DND-41 (cell line): ENCODE measurements at regions not wholly inside any gene's neighbourhood (a gene's known extent, or its start where the extent isn't known, plus 50 kb on each side); places are given as distances from the start of the nearest gene placed in this dataset.

ENCODE experiments used
- EZH2 ChIP-seq: IDR thresholded peaks from 3 replicates; pipeline ENCODE4 v1.6.1; 2012; ENCODE audit warnings: borderline replicate concordance, low read depth, mild to moderate bottlenecking, moderate library complexity, low read length, inconsistent platforms; ENCODE audit not compliant: severe bottlenecking
- TF ChIP-seq, protein P1 (sequence below): IDR thresholded peaks from 2 replicates; pipeline ENCODE4 v1.5.1; 2012; ENCODE audit warnings: borderline replicate concordance, low read length, moderate library complexity, mild to moderate bottlenecking; ENCODE audit not compliant: poor library complexity, severe bottlenecking; ENCODE audit errors: extremely low read depth

DNA sequence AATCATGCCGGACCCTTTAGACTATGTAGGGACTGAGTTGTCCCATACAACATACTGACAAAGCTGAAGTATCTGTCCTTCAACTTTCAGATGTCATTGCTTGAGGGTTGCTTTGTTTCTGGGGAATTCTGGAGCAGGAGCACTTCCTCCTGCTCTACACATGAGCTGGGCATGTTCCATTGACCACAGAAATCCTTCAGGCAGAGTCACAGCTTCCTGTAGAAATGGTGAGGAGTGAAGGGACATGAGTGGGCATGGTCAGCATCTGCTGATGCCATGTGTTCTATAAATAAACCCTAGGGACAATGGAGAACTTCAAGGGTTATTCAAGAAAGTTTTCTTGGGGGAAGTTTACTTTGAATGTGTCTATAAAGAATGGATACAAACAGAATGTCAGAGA is 296.6 kb upstream of the FBXL7 start:
- TF ChIP-seq, protein P1, sequence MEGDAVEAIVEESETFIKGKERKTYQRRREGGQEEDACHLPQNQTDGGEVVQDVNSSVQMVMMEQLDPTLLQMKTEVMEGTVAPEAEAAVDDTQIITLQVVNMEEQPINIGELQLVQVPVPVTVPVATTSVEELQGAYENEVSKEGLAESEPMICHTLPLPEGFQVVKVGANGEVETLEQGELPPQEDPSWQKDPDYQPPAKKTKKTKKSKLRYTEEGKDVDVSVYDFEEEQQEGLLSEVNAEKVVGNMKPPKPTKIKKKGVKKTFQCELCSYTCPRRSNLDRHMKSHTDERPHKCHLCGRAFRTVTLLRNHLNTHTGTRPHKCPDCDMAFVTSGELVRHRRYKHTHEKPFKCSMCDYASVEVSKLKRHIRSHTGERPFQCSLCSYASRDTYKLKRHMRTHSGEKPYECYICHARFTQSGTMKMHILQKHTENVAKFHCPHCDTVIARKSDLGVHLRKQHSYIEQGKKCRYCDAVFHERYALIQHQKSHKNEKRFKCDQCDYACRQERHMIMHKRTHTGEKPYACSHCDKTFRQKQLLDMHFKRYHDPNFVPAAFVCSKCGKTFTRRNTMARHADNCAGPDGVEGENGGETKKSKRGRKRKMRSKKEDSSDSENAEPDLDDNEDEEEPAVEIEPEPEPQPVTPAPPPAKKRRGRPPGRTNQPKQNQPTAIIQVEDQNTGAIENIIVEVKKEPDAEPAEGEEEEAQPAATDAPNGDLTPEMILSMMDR = no peak
- TF ChIP-seq EZH2 = no peak
